ENCODE measurements at regions not wholly inside any gene's neighbourhood (a gene's known extent, or its start where the extent isn't known, plus 50 kb on each side); places are given as distances from the start of the nearest gene placed in this dataset.

DNA sequence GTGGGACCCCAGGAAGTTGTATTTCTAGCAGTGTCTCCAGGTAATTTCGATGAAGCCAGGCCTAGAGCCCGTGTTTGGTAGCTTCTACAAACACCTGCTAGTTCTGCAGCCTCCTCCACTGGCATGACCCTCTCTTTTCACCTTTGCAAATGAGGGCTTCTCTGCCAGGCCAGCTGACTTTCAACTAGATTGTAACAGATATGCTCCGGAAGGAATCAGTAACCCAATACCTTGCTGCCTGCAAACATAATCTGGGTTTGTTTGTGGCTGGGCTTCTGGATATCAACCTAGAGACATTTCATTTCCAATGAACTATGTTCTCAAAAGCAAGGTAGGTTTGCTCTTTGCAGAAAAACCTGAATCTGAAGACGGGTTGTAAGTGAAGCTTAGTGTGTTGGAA, 354.8 kb downstream of the DMRT2 start:
- TF ChIP-seq CTCF (conservative IDR thresholded peaks at IDR 0.05; ENCODE audit: low read depth, low read length) (no peak), EZH2phosphoT487 (IDR thresholded peaks at IDR 0.05; ENCODE audit: borderline replicate concordance, low read length) (no peak), EZH2 (IDR thresholded peaks at IDR 0.05; ENCODE audit: low read length, unreplicated experiment) (no peak)
